GM12878 (cell line): ENCODE measurements at regions not wholly inside any gene's neighbourhood (a gene's known extent, or its start where the extent isn't known, plus 50 kb on each side); places are given as distances from the start of the nearest gene placed in this dataset.

ENCODE experiments used
- ATF2 ChIP-seq: IDR thresholded peaks from 2 replicates; pipeline ENCODE4 v1.6.1; 2012; ENCODE audit warnings: low read length, inconsistent platforms
- BACH1 ChIP-seq: fragments of 450-650 bp; IDR thresholded peaks from 2 replicates; pipeline ENCODE4 v1.6.1; 2017; ENCODE audit warnings: mild to moderate bottlenecking, borderline replicate concordance
- BCL3 ChIP-seq: IDR thresholded peaks from 2 replicates; pipeline ENCODE4 v1.6.1; 2011; ENCODE audit warnings: borderline replicate concordance, low read depth, mild to moderate bottlenecking, moderate library complexity, low read length; ENCODE audit not compliant: insufficient read depth, poor library complexity, severe bottlenecking
- BMI1 ChIP-seq: fragments of 450-650 bp; IDR thresholded peaks from 2 replicates; pipeline ENCODE4 v1.6.1; 2016; ENCODE audit warnings: mild to moderate bottlenecking, moderate library complexity, borderline replicate concordance
- CBFB ChIP-seq: IDR thresholded peaks from 2 replicates; pipeline ENCODE4 v1.6.1; 2016; ENCODE audit warnings: antibody characterized with exemption, low read depth
- DPF2 ChIP-seq: fragments of 450-650 bp; IDR thresholded peaks from 2 replicates; pipeline ENCODE4 v1.6.1; 2017; ENCODE audit warnings: mild to moderate bottlenecking
- ETV6 ChIP-seq, 2 experiments: fragments of 450-650 bp in 1 of 2; IDR thresholded peaks in 1 of 2; conservative IDR thresholded peaks in 1 of 2; 2 replicates each; pipeline ENCODE4 v1.6.1; 2014; ENCODE audit warnings: antibody characterized with exemption in 1 of 2, borderline replicate concordance in 1 of 2, low read depth in 1 of 2, mild to moderate bottlenecking in 1 of 2, moderate library complexity in 1 of 2
- HDGF ChIP-seq: fragments of 450-650 bp; IDR thresholded peaks from 2 replicates; pipeline ENCODE4 v1.6.1; 2016; ENCODE audit warnings: antibody characterized with exemption
- IKZF1 ChIP-seq: fragments of 450-650 bp; conservative IDR thresholded peaks from 2 replicates; pipeline ENCODE4 v1.6.1; 2017; ENCODE audit warnings: antibody characterized with exemption, mild to moderate bottlenecking
- IRF4 ChIP-seq: IDR thresholded peaks from 2 replicates; pipeline ENCODE4 v1.6.1; 2011; ENCODE audit warnings: low read depth, low read length
- JUNB ChIP-seq: IDR thresholded peaks from 2 replicates; pipeline ENCODE4 v1.6.1; 2016; ENCODE audit warnings: antibody characterized with exemption, mild to moderate bottlenecking
- KAT2A ChIP-seq: conservative IDR thresholded peaks from 2 replicates; pipeline ENCODE4 v1.6.1; 2011; ENCODE audit warnings: low read depth, low read length; ENCODE audit not compliant: control insufficient read depth
- MLLT1 ChIP-seq: fragments of 450-650 bp; IDR thresholded peaks from 2 replicates; pipeline ENCODE4 v1.6.1; 2016; ENCODE audit warnings: mild to moderate bottlenecking
- NBN ChIP-seq: fragments of 450-650 bp; IDR thresholded peaks from 2 replicates; pipeline ENCODE4 v1.6.1; 2016
- NFYA ChIP-seq: IDR thresholded peaks from 2 replicates; pipeline ENCODE4 v1.6.1; 2011; ENCODE audit warnings: low read depth, mild to moderate bottlenecking, low read length, improper control_type of control experiment, borderline replicate concordance
- POU2F2 ChIP-seq: IDR thresholded peaks from 3 replicates; pipeline ENCODE4 v1.6.1; 2011; ENCODE audit warnings: low read depth, mild to moderate bottlenecking, low read length, borderline replicate concordance
- RB1 ChIP-seq: fragments of 450-650 bp; formaldehyde crosslinking; IDR thresholded peaks from 2 replicates; pipeline ENCODE4 v1.6.1; 2017; ENCODE audit warnings: mild to moderate bottlenecking, borderline replicate concordance
- SIN3A ChIP-seq: IDR thresholded peaks from 2 replicates; pipeline ENCODE4 v1.6.1; 2012; ENCODE audit warnings: low read depth, low read length, improper control_type of control experiment
- SREBF2 ChIP-seq: IDR thresholded peaks from 2 replicates; pipeline ENCODE4 v1.6.1; 2012; ENCODE audit warnings: mild to moderate bottlenecking, low read length
- STAT1 ChIP-seq: fragments of 450-650 bp; conservative IDR thresholded peaks from 2 replicates; pipeline ENCODE4 v1.6.1; 2014; ENCODE audit warnings: antibody characterized with exemption, mild to moderate bottlenecking
- SUPT20H ChIP-seq: IDR thresholded peaks from 2 replicates; pipeline ENCODE4 v1.6.1; 2011; ENCODE audit warnings: low read depth, mild to moderate bottlenecking, low read length, moderate library complexity, borderline replicate concordance; ENCODE audit not compliant: control insufficient read depth
- ZNF622 ChIP-seq: fragments of 450-650 bp; IDR thresholded peaks from 2 replicates; pipeline ENCODE4 v1.6.1; 2017; ENCODE audit warnings: mild to moderate bottlenecking, inconsistent platforms
- ZZZ3 ChIP-seq: IDR thresholded peaks from 2 replicates; pipeline ENCODE4 v1.6.1; 2011; ENCODE audit warnings: low read depth; ENCODE audit not compliant: control insufficient read depth, insufficient read length
- TF ChIP-seq, protein P1 (sequence below): fragments of 450-650 bp; IDR thresholded peaks from 2 replicates; pipeline ENCODE4 v1.6.1; 2017; ENCODE audit warnings: antibody characterized with exemption, mild to moderate bottlenecking, moderate library complexity
- TF ChIP-seq, protein P2 (sequence below): IDR thresholded peaks from 2 replicates; pipeline ENCODE4 v1.6.1; 2011; ENCODE audit warnings: low read depth, mild to moderate bottlenecking, low read length, moderate library complexity, borderline replicate concordance; ENCODE audit errors: extremely low read depth

GRCh38 chr9:7976167-7976755 is 176.7 kb upstream of the DMAC1 start (continued):
- TF ChIP-seq, protein P1, sequence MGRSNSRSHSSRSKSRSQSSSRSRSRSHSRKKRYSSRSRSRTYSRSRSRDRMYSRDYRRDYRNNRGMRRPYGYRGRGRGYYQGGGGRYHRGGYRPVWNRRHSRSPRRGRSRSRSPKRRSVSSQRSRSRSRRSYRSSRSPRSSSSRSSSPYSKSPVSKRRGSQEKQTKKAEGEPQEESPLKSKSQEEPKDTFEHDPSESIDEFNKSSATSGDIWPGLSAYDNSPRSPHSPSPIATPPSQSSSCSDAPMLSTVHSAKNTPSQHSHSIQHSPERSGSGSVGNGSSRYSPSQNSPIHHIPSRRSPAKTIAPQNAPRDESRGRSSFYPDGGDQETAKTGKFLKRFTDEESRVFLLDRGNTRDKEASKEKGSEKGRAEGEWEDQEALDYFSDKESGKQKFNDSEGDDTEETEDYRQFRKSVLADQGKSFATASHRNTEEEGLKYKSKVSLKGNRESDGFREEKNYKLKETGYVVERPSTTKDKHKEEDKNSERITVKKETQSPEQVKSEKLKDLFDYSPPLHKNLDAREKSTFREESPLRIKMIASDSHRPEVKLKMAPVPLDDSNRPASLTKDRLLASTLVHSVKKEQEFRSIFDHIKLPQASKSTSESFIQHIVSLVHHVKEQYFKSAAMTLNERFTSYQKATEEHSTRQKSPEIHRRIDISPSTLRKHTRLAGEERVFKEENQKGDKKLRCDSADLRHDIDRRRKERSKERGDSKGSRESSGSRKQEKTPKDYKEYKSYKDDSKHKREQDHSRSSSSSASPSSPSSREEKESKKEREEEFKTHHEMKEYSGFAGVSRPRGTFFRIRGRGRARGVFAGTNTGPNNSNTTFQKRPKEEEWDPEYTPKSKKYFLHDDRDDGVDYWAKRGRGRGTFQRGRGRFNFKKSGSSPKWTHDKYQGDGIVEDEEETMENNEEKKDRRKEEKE, result no peak
- TF ChIP-seq, protein P2, sequence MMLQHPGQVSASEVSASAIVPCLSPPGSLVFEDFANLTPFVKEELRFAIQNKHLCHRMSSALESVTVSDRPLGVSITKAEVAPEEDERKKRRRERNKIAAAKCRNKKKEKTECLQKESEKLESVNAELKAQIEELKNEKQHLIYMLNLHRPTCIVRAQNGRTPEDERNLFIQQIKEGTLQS, result no peak
- peak; percentile 92 for TF ChIP-seq CBFB
- peak; percentile 53 for TF ChIP-seq JUNB
- TF ChIP-seq ATF2, result peak; percentile 94
- TF ChIP-seq SIN3A, result no peak
- TF ChIP-seq RB1, result no peak
- peak; percentile 76 for TF ChIP-seq BMI1
- TF ChIP-seq ZNF622, result no peak
- peak; percentile 66; the same call in 1 of the 3 replicates for TF ChIP-seq POU2F2
- peak; percentile 83; the same call in 1 of the 2 replicates for TF ChIP-seq BACH1
- TF ChIP-seq SREBF2, result no peak
- TF ChIP-seq SUPT20H, result no peak
- peak; percentile 97 for TF ChIP-seq DPF2
- no peak for TF ChIP-seq KAT2A
- peak; percentile 93 for TF ChIP-seq NBN
- peak in 1 of 2 experiments; percentile 95; a peak in 2 of 4 replicates for TF ChIP-seq ETV6 (conservative IDR thresholded peaks at IDR 0.05 in 1 of 2, IDR thresholded peaks at IDR 0.05 in 1 of 2; ENCODE audit: borderline replicate concordance in 1 of 2, low read depth in 1 of 2)
- no peak for TF ChIP-seq NFYA
- 0 out of 2 replicates have a peak, but pooled peaks have one; percentile 28 for TF ChIP-seq HDGF
- TF ChIP-seq IRF4, result no peak
- no peak for TF ChIP-seq STAT1
- no peak for TF ChIP-seq ZZZ3
- TF ChIP-seq MLLT1, result peak; percentile 97
- no peak for TF ChIP-seq BCL3
- TF ChIP-seq IKZF1, result peak; percentile 90
